SK-N-SH (cell line): ENCODE measurements at regions not wholly inside any gene's neighbourhood (a gene's known extent, or its start where the extent isn't known, plus 50 kb on each side); places are given as distances from the start of the nearest gene placed in this dataset.

Source experiments
- CTCF ChIA-PET: fragments of 300-600, 350-600 bp; formaldehyde crosslinking; extraction: SDS; loops from one replicate; lab custom pipeline; 2021; lab: Yijun Ruan, JAX
- POLR2A ChIA-PET: fragments of 350-600 bp; sonication (Branson Sonifier 250); formaldehyde crosslinking; extraction: SDS; loops from one replicate; lab custom pipeline; 2020; ENCODE audit warnings: antibody characterized with exemption, inconsistent platforms; lab: Yijun Ruan, JAX
- DNase-seq: peaks from one replicate; pipeline ENCODE4 v3.0.0; 2012
- H2AFZ ChIP-seq: fragments of 200-600 bp; sonication (generic); 2 replicates; pipeline ENCODE4 v1.8.1; 2016; ENCODE audit warnings: antibody characterized with exemption, mild to moderate bottlenecking, low read depth
- H3F3A ChIP-seq: fragments of 200-600 bp; sonication (generic); replicated peaks from 2 replicates; pipeline ENCODE3; 2016; ENCODE audit warnings: antibody characterized with exemption, mild to moderate bottlenecking; ENCODE audit not compliant: insufficient read depth
- H3K27ac ChIP-seq, 2 experiments: fragments of 200-500 bp in 1 of 2; fragments of 200-600 bp in 1 of 2; sonication (Bioruptor generic) in 1 of 2; sonication (generic), shearing (Covaris generic) in 1 of 2; 2 replicates each; pipeline versions ENCODE4 v1.5.1 to v1.6.1; 2014 to 2016; ENCODE audit warnings: low read depth in 2 of 2, inconsistent platforms in 1 of 2, low read length in 1 of 2, mild to moderate bottlenecking in 1 of 2, mixed read lengths in 1 of 2
- H3K27me3 ChIP-seq: fragments of 200-600 bp; sonication (generic), shearing (Covaris generic); 2 replicates; pipeline ENCODE4 v1.6.1; 2016; ENCODE audit warnings: mixed run types; ENCODE audit not compliant: insufficient read depth
- H3K36me3 ChIP-seq, 2 experiments: fragments of 200-500 bp in 1 of 2; fragments of 200-600 bp in 1 of 2; sonication (Bioruptor generic) in 1 of 2; sonication (generic) in 1 of 2; replicated peaks in 1 of 2; 2 replicates each; pipeline versions ENCODE3 to v1.5.1; 2014 to 2016; ENCODE audit warnings: low read length in 1 of 2, mild to moderate bottlenecking in 1 of 2; ENCODE audit not compliant: insufficient read depth in 2 of 2, control insufficient read depth in 1 of 2
- H3K4me1 ChIP-seq, 2 experiments: fragments of 200-500 bp in 1 of 2; fragments of 200-600 bp in 1 of 2; sonication (Bioruptor generic) in 1 of 2; sonication (generic), shearing (Covaris generic) in 1 of 2; 2 replicates each; pipeline versions ENCODE4 v1.5.1 to v1.6.1; 2014 to 2016; ENCODE audit warnings: low read depth in 1 of 2, low read length in 1 of 2, mixed run types in 1 of 2; ENCODE audit not compliant: insufficient read depth in 2 of 2, control insufficient read depth in 1 of 2
- H3K4me2 ChIP-seq: fragments of 200-600 bp; sonication (generic), shearing (Covaris generic); 2 replicates; pipeline ENCODE4 v1.6.1; 2017; ENCODE audit warnings: mixed run types
- H3K4me3 ChIP-seq, 2 experiments: fragments of 200-500 bp in 1 of 2; fragments of 200-600 bp in 1 of 2; sonication (Bioruptor generic) in 1 of 2; sonication (generic), shearing (Covaris generic) in 1 of 2; 2 replicates each; pipeline versions ENCODE4 v1.5.1 to v1.8.1; 2014 to 2016; ENCODE audit warnings: low read depth in 2 of 2, inconsistent platforms in 1 of 2, low read length in 1 of 2, mild to moderate bottlenecking in 1 of 2, mixed read lengths in 1 of 2, moderate library complexity in 1 of 2
- H3K79me2 ChIP-seq: fragments of 200-600 bp; sonication (generic); 2 replicates; pipeline ENCODE4 v1.8.1; 2017; ENCODE audit warnings: mild to moderate bottlenecking; ENCODE audit not compliant: insufficient read depth
- H3K9ac ChIP-seq: fragments of 200-600 bp; sonication (generic); 2 replicates; pipeline ENCODE4 v1.6.1; 2017; ENCODE audit warnings: mixed run types
- H3K9me2 ChIP-seq: fragments of 200-600 bp; sonication (generic); 2 replicates; pipeline ENCODE4 v1.6.1; 2017; ENCODE audit warnings: mixed run types
- H3K9me3 ChIP-seq: fragments of 200-600 bp; sonication (generic); 2 replicates; pipeline ENCODE4 v1.6.1; 2017; ENCODE audit warnings: mixed run types, mild to moderate bottlenecking, moderate library complexity
- H4K20me1 ChIP-seq: fragments of 200-600 bp; sonication (generic); 2 replicates; pipeline ENCODE4 v1.6.1; 2017; ENCODE audit warnings: mild to moderate bottlenecking, mixed run types; ENCODE audit not compliant: insufficient read depth
- EZH2phosphoT487 ChIP-seq: fragments of 200-600 bp; sonication (generic); IDR thresholded peaks from 2 replicates; pipeline ENCODE4 v1.6.1; 2017; ENCODE audit warnings: low read depth, mixed run types, mild to moderate bottlenecking, antibody characterized with exemption, moderate library complexity, borderline replicate concordance
- MAX ChIP-seq: IDR thresholded peaks from 2 replicates; pipeline ENCODE4 v1.4.0; 2012; ENCODE audit warnings: low read depth
- NRF1 ChIP-seq: IDR thresholded peaks from 2 replicates; pipeline ENCODE4 v1.6.1; 2012; ENCODE audit warnings: low read depth, mild to moderate bottlenecking, low read length
- RXRA ChIP-seq: IDR thresholded peaks from 2 replicates; pipeline ENCODE4 v1.4.0; 2012; ENCODE audit warnings: low read depth, mild to moderate bottlenecking, borderline replicate concordance
- SIN3A ChIP-seq: IDR thresholded peaks from 2 replicates; pipeline ENCODE4 v1.6.1; 2012; ENCODE audit warnings: low read depth, mild to moderate bottlenecking, low read length, moderate library complexity, borderline replicate concordance
- WGBS: methylation state at CpG from one replicate; pipeline ENCODE4 v1.1.6; 2017; ENCODE audit warnings: low lambda C conversion rate; 5-methylcytosine and 5-hydroxymethylcytosine counted together
- TF ChIP-seq, protein P1 (sequence below): fragments of 150-350 bp; IDR thresholded peaks from 2 replicates; pipeline ENCODE4 v1.6.1; 2017; ENCODE audit warnings: antibody characterized with exemption, low read length, low read depth, borderline replicate concordance
- TF ChIP-seq, protein P2 (sequence below): IDR thresholded peaks from 2 replicates; pipeline ENCODE4 v1.6.1; 2012; ENCODE audit warnings: mild to moderate bottlenecking, low read depth, low read length, moderate library complexity
- TF ChIP-seq, protein P3 (sequence below): fragments of 200-600 bp; sonication (generic); IDR thresholded peaks from 2 replicates; pipeline ENCODE4 v1.6.1; 2017; ENCODE audit warnings: antibody characterized with exemption, mild to moderate bottlenecking, moderate library complexity

GRCh38 chr20:53866794-53867740 is 203.3 kb downstream of the BCAS1 start:
- CTCF ChIA-PET = interaction anchor here (0.6 to 2.6 kb wide), 5 partner anchors 20 to 273 kb away, joined by 3 to 17 read pairs (median 4); partner anchors contain the start of gene ZNF217
- no peaks in the 10 kb centered on the region for H3K9me2 ChIP-seq
- TF ChIP-seq, protein P1, sequence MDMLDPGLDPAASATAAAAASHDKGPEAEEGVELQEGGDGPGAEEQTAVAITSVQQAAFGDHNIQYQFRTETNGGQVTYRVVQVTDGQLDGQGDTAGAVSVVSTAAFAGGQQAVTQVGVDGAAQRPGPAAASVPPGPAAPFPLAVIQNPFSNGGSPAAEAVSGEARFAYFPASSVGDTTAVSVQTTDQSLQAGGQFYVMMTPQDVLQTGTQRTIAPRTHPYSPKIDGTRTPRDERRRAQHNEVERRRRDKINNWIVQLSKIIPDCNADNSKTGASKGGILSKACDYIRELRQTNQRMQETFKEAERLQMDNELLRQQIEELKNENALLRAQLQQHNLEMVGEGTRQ = no peak
- TF ChIP-seq MAX (no peak), RXRA (no peak), NRF1 (no peak), SIN3A (no peak), EZH2phosphoT487 (no peak)
- TF ChIP-seq, protein P2, sequence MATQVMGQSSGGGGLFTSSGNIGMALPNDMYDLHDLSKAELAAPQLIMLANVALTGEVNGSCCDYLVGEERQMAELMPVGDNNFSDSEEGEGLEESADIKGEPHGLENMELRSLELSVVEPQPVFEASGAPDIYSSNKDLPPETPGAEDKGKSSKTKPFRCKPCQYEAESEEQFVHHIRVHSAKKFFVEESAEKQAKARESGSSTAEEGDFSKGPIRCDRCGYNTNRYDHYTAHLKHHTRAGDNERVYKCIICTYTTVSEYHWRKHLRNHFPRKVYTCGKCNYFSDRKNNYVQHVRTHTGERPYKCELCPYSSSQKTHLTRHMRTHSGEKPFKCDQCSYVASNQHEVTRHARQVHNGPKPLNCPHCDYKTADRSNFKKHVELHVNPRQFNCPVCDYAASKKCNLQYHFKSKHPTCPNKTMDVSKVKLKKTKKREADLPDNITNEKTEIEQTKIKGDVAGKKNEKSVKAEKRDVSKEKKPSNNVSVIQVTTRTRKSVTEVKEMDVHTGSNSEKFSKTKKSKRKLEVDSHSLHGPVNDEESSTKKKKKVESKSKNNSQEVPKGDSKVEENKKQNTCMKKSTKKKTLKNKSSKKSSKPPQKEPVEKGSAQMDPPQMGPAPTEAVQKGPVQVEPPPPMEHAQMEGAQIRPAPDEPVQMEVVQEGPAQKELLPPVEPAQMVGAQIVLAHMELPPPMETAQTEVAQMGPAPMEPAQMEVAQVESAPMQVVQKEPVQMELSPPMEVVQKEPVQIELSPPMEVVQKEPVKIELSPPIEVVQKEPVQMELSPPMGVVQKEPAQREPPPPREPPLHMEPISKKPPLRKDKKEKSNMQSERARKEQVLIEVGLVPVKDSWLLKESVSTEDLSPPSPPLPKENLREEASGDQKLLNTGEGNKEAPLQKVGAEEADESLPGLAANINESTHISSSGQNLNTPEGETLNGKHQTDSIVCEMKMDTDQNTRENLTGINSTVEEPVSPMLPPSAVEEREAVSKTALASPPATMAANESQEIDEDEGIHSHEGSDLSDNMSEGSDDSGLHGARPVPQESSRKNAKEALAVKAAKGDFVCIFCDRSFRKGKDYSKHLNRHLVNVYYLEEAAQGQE = no peak
- TF ChIP-seq, protein P3, sequence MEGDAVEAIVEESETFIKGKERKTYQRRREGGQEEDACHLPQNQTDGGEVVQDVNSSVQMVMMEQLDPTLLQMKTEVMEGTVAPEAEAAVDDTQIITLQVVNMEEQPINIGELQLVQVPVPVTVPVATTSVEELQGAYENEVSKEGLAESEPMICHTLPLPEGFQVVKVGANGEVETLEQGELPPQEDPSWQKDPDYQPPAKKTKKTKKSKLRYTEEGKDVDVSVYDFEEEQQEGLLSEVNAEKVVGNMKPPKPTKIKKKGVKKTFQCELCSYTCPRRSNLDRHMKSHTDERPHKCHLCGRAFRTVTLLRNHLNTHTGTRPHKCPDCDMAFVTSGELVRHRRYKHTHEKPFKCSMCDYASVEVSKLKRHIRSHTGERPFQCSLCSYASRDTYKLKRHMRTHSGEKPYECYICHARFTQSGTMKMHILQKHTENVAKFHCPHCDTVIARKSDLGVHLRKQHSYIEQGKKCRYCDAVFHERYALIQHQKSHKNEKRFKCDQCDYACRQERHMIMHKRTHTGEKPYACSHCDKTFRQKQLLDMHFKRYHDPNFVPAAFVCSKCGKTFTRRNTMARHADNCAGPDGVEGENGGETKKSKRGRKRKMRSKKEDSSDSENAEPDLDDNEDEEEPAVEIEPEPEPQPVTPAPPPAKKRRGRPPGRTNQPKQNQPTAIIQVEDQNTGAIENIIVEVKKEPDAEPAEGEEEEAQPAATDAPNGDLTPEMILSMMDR = no peak
- H3K4me2 ChIP-seq = peak overlapping the region; percentile 63; the same call in 1 of the 2 replicates
- peak overlapping the region; percentile 90 for H3K27ac ChIP-seq
- H3K4me1 ChIP-seq = peaks cover 20 to 52% of the 10 kb centered on the region in 2 experiments
- H3K9me3 ChIP-seq = no peaks in the 10 kb centered on the region
- DNase-seq = no peak
- H3K79me2 ChIP-seq = no peaks in the 10 kb centered on the region
- peak overlapping the region; percentile 54 for H2AFZ ChIP-seq
- peaks cover 30% of the 10 kb centered on the region for H3F3A ChIP-seq
- WGBS = 77% methylated on average over 11 of the region's 11 CpGs
- POLR2A ChIA-PET = no interaction called here
- H4K20me1 ChIP-seq = no peaks in the 10 kb centered on the region
- H3K4me3 ChIP-seq = no peak overlapping the region
- no peaks in the 10 kb centered on the region for H3K36me3 ChIP-seq
- H3K27me3 ChIP-seq = no peaks in the 10 kb centered on the region
- H3K9ac ChIP-seq = peak overlapping the region; percentile 69; the same call in 1 of the 2 replicates
